HG03575 (cell line): ENCODE measurements at regions not wholly inside any gene's neighbourhood (a gene's known extent, or its start where the extent isn't known, plus 50 kb on each side); places are given as distances from the start of the nearest gene placed in this dataset.

Source experiments
- ATAC-seq: cut with Tn5 transposase; IDR thresholded peaks from one replicate; pipeline ENCODE4 v1.9.1; 2021; ENCODE audit not compliant: unreplicated experiment, insufficient number of reproducible peaks, low FRiP score; ENCODE audit errors: extremely low read depth

GRCh38 chr12:91852634-91853033, 293.0 kb downstream of the BTG1 start:
- ATAC-seq, result no peak

DNA sequence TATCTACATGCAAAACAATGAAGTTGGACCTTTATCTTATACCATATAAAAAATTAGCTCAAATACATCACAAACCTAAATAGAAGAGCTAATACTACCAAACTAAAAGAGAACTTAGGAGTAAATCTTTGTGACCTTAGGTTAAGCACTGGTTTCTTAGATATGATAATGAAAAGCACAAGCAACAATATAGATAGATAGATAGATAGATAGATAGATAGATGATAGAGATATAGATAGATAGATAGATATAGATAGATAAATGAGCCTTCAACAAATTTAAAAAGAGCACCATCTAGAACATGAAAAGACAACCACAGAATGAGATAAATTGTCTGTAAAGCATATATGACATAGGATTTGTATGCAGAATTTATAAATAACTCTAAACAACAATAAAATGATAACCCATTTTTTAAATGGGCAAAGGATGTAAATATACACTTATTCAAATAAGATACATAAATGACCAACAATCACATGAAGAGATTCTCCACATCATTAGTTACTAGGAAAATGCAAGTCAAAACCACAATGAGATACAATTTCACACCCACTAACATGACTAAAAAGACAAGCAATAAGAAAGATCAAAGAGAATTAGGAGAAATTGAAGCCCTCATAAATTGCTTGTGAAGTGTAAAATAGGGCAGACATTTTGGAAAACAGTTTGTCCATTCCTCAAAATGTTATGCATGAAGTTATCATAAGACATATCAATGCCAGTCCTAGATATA, 293.7 kb downstream of the BTG1 start:
- ATAC-seq, result no peak

DNA sequence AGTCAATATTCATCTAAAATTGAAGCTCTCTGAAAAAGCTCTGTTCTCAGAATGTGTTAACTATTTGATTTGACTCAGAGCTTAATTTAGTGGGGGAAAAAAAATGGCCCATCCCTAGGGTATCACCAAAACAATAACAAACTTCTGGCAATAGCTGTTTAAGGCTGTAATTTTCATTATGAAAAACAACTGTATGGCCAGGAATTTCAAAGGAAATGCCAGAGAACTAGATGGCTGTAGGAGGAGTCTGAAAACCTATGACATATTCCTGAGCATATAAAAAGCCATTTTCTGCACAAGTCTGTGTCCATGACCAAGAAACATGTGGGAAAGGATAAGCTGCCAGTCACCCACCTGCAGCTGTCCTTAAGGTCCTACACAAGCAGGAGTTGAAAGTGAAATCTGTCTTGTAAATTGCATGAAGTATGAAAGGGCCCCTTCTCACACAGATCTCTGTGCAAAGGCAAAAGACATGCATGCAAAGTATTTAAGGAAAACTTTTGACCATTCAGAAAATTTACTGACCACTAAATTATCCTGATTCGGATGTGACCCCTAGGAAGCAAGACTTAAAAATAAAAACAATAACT, 299.1 kb downstream of the BTG1 start:
- no peak for ATAC-seq

DNA sequence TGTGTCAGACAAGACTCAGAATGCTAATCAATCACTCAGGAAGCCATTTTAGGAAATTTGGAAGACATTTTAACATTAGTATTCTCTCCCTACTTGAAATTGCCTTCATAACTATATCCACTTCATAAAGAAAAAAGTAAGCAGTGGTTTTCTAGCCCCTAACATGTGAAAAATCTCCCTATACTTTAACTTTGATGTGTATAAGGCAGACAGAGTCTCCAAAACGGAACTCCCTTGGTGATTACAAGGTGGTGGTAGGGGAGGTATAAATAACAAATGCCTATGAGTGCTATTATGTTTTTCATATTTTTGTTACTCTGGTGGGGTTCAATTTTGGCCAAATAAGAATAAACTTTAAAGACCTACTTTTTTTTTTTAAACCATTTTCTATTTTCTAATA, 300.3 kb downstream of the BTG1 start:
- ATAC-seq, result no peak

GRCh38 chr12:91841822-91842221, 303.8 kb downstream of the BTG1 start:
- ATAC-seq, result no peak

GRCh38 chr12:91836696-91837095, 308.9 kb downstream of the BTG1 start:
- no peak for ATAC-seq

GRCh38 chr12:91836264-91836663, 309.4 kb downstream of the BTG1 start:
- ATAC-seq, result no peak

- ATAC-seq, result no peak
These were observed 310.0 kb downstream of the BTG1 start for GRCh38 chr12:91835693-91836092.

- no peak for ATAC-seq
These were observed 311.8 kb downstream of the BTG1 start for GRCh38 chr12:91833780-91834359.

- ATAC-seq, result no peak
These were observed 319.6 kb downstream of the BTG1 start for GRCh38 chr12:91825999-91826398.

DNA sequence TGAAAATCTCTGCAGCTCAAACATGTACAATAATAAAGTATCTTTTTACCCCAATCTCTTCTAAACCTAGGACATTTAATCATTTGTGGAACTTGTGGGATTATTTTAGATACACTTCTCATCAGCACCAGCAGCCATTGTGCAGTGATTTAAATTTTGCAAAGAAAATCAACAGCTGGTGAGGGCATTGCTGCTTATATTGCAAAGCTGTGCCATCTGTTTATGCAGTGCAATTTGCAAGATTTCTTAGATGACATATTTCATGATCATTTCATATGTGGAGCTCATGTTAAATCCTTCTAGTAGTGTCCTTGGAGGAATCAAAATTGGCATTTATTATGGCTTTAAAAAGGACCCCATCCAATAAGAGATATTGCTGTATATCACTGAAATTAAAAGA, 320.7 kb downstream of the BTG1 start:
- ATAC-seq, result no peak

DNA sequence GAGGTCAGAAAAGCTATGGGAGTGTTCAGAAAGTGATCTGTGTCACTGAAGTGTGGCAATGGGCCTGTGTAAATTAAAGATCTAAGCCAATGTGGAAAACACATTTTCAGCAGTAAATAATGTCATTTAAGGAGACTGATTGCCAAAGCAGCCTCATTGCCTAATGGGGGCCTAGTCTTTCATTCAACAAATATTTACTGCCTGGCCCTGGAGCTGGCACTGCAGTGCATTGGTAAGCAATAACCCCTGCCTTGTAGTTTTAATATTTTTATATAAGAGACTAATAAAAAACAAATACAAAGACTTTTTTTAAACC, 326.6 kb downstream of the BTG1 start:
- ATAC-seq, result no peak

DNA sequence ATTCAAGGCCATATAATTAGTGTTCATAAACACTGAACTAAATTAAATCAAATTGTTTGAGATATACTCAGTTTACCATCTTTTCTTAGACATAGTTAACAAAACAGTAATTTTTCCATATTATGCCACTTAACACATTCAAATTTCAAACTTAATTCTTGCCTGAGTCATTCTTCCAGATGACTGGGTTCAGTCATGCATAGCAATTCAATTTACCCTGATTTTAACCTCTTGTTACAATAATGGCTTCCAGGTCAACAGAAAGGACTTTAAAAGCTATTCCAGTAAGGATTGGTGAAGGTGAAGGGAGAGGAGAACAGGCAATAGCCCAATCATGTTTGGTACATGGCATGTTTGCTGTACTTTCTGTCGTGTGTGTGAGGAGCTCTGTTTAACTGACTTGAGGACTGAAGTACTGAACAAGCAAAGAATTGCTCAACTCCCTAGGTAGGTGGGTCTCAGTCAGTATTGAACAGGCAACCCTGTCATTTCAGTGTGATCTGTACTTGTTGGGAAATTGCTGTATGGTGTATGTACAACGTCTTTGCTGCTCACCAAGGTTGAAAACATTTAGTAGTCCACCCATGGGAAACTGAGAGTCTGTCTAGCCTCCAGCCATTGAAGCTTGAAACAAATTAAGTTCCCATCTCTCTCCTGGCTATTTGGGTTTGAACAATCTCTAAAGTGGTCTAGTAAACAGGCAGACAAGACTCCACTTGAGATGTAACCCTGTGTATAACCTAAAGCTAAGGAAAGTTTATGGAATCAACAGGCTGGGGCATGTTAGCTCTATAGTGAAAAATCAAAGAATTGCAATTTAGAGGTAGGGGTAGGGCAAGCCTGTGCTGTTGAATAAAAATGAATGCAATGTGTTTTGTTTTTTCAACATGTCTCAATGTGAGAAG, 327.2 kb downstream of the BTG1 start:
- no peak for ATAC-seq

- no peak for ATAC-seq
These were observed 328.1 kb downstream of the BTG1 start for GRCh38 chr12:91817517-91817916.

DNA sequence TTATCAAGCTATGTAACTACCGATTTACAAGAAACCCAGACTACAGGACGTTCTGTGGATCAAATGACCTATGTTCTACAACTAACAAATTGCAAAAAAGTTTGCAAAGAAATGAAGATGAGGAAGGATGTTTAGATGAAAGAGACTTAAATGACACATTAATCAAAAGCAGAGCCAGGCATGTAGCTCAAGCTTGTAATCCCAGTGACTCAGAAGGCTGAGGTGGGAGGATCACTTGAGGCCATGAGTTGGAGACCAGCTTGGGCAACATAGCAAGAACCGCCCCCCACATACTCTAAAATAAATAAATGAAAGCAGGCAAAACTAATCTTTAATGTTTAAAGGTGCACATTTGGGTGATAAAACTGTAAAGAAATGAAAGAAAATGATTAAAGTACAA, 331.9 kb downstream of the BTG1 start:
- no peak for ATAC-seq

DNA sequence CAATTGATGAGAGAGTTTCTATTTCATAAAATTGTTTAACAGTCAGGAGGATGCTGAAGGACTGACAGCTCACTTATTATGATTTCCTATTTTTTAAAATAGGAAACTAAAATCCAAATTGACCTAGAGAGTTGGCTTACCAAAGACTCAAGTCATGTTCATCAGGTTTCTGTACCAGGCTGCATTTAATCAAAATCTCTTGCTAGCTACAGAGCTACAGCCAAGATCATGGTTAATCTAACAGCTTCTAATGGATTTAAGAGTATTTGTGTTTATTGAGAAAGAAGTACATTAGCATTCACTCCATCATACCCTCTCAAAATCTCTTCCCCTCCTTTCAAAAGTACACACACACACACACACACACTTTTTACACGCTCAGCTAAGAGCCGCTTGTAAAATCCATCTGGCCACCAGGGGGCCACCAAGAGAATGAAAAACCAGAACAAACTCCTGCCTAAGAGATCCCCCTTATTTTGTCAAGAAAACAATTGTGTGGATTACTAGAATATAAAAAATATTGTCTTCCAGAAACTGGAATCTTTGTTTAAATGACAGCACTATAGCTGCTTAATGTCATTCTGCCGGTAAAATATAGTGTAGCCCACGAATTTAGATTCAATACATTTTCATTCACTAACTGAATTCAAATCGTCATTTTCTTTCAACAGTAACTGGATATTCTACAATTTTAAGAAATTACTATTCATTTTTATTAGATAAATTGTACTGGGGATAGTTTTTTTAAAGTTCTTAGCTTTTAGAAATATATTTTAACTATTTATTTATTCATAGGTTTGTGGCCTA, 334.0 kb downstream of the BTG1 start:
- ATAC-seq, result no peak

DNA sequence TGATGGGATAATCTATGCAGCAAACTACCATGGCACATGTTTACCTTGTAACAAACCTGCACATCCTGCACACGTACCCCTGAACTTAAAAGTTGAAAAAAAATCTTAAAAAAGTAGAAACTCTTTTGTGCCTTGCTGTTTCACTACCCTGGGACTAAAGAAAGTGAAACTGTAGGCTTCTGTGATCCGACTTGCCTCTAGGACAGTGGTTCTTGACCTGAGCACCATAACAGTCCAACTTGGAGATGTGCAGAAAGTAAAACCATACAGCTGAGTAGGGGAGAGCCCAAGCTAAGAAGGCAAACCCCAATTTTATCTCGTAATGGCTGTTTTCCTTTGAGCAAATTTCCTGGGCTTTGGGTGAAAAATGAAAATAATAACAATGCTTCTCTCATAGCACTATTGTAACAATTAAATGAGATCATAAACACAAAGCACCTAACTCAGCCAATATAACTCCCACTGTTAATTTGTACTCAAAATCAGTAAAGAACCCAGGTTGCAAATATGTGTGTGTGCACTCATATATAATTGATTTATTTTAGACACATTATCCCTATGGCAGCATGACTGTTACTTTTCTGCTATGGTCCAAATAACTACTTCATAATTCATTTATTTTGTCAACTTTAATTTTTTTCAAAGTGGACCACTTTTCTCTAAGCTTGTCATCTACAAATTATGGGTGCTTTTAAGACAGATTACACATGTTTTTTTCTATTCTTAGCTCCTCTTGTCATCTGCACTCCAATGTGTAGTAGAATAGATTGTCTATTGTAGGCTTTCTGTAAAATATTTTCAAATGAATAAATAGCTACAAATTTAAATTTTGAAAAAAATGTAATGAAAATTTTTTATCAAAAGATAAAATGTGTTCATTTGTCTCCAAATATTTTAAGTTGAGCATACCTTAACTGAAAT, 334.9 kb downstream of the BTG1 start:
- no peak for ATAC-seq

- ATAC-seq, result no peak
These were observed 335.6 kb downstream of the BTG1 start for GRCh38 chr12:91810077-91810476.
